A673 (cell line): ENCODE measurements at regions not wholly inside any gene's neighbourhood (a gene's known extent, or its start where the extent isn't known, plus 50 kb on each side); places are given as distances from the start of the nearest gene placed in this dataset.

Source experiments
- CTCF ChIP-seq: fragments of 300-800, 200-600 bp; sonication (generic); conservative IDR thresholded peaks from 2 replicates; pipeline ENCODE4 v1.5.1; 2017; ENCODE audit warnings: low read depth, mild to moderate bottlenecking, antibody characterized with exemption, low read length, moderate library complexity, mixed read lengths
- EZH2 ChIP-seq: fragments of 200-600 bp; sonication (generic); IDR thresholded peaks from 2 replicates; pipeline ENCODE4 v1.6.1; 2017; ENCODE audit warnings: borderline replicate concordance, low read depth, mild to moderate bottlenecking, mixed read lengths, antibody characterized with exemption, low read length; ENCODE audit not compliant: poor library complexity, severe bottlenecking

- TF ChIP-seq CTCF (no peak), EZH2 (no peak)
Measured at GRCh38 chr1:30169269-30169668, 554.1 kb downstream of the MATN1 start.
